GM18511 (cell line): ENCODE measurements at regions not wholly inside any gene's neighbourhood (a gene's known extent, or its start where the extent isn't known, plus 50 kb on each side); places are given as distances from the start of the nearest gene placed in this dataset.

Source experiments
- ATAC-seq: cut with Tn5 transposase; IDR thresholded peaks from one replicate; pipeline ENCODE4 v1.9.1; 2021; ENCODE audit warnings: mild to moderate bottlenecking, moderate library complexity; ENCODE audit not compliant: unreplicated experiment

DNA sequence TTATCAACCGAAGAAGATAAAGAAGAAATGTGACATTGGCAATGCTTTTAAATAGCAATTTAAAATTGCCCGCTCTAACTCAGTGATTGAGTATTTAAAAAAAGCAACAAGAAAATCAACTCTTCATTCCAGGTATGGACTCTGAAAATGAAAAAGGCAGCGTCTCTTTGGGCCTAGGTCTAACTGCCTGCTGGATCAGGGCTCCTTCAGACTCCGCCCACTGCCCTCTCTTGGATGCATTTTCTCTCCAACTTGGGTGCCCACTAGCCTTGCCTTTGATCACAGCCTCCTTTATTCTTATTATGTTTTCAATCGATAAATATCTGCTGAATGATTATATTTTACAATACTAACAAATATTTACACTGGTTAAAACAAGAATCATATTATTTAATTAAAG is 268.9 kb downstream of the MRPL39 start:
- ATAC-seq = no peak

GRCh38 chr21:25334046-25334730 is 273.1 kb downstream of the MRPL39 start:
- ATAC-seq = no peak

GRCh38 chr21:25331286-25331685 is 276.0 kb downstream of the MRPL39 start:
- ATAC-seq = no peak

GRCh38 chr21:25330266-25330665 is 277.0 kb downstream of the MRPL39 start:
- ATAC-seq = no peak

GRCh38 chr21:25329227-25329825 is 278.0 kb downstream of the MRPL39 start:
- ATAC-seq = no peak

- ATAC-seq = no peak
Measured at GRCh38 chr21:25328736-25329135, 278.5 kb downstream of the MRPL39 start.

DNA sequence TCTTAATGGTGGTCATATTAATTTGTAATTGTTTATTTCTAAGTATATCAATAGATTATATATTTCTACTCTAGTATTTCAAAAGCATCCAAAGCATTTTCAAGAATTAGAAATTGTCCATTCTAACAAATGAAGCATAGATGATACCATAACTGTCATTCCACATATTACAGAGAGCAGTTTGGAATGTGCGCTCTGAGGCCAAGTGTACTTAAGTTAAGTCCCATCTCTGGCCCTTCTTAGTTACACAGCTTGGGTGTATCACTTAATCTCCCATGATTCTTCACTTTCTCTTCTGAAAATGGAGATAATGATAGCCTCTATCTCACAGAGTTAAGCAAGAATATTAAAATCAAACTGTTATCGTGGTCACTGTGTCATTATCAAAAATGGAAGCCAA is 281.1 kb downstream of the MRPL39 start:
- ATAC-seq = no peak

DNA sequence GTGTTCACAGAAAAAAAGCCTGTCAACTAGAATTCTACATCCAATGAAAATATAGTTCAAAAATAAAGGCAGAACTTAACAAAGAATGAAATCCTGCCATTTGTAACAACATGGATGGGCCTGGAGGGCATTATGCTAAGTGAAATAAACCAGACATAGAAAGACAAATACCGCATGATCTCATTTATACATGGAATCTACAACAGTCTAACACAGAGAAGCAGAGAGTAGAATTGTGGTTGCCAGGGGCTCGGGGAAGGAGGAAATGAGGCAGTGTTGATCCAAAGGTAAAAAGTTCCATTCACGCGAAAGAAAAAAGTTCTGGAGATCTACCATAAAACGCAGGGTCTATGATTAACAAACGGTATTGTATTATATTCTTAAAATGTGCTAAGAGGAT is 282.6 kb downstream of the MRPL39 start:
- ATAC-seq = no peak

DNA sequence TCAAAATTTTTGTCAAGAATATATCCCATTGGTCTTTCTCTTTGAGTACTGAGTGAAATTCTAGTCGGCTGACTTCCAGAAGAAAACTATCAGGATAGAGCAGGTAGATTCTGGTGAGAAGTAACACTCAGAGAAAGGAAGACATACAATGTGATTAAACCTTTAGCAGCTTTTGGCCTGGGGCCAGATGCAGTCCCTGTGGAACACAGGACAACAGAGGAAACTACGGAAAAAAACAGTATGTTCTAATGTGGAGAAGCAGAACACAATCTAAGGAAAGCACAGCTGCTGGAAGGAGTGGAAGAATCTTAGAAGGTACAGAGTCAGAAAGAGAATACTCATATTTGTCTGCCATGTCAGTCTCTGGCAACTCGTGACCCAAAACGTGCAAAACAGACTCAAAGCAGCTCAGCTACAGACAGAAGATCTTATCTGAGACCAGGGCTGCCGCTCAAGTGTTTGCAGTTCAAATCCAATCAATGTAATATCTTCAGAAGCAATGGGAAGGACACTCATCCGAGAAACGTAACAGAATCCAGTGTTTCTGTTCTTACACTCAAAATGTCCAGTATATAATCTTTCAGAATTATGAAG is 283.8 kb downstream of the MRPL39 start:
- no peak for ATAC-seq

- peak; percentile 58 for ATAC-seq
Measured at GRCh38 chr21:25314247-25314646, 293.0 kb downstream of the MRPL39 start.

GRCh38 chr21:25313829-25314228 is 293.5 kb downstream of the MRPL39 start:
- ATAC-seq = peak; percentile 64

- ATAC-seq = no peak
Measured at GRCh38 chr21:25307489-25307888, 299.8 kb downstream of the MRPL39 start.

DNA sequence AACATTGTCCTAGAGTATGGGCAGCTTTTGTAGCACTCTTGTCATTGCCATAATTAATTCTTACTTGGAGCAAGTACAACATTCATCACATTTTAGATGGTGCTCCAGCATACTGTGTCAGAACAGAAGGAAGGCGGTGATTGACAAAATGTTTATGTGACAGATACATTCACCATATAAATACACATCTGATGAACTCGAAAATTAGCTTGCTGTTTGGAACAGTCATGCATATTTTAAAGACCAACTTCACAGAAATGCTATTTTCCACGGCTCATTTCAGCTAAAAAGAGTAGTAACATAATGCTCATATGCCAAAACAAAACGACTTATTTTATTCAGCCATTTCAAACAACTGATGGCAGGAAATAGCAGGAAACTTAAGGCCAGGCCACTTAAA is 302.7 kb downstream of the MRPL39 start:
- ATAC-seq = no peak

- ATAC-seq = no peak
Measured at GRCh38 chr21:25300632-25301031, 306.6 kb downstream of the MRPL39 start.

DNA sequence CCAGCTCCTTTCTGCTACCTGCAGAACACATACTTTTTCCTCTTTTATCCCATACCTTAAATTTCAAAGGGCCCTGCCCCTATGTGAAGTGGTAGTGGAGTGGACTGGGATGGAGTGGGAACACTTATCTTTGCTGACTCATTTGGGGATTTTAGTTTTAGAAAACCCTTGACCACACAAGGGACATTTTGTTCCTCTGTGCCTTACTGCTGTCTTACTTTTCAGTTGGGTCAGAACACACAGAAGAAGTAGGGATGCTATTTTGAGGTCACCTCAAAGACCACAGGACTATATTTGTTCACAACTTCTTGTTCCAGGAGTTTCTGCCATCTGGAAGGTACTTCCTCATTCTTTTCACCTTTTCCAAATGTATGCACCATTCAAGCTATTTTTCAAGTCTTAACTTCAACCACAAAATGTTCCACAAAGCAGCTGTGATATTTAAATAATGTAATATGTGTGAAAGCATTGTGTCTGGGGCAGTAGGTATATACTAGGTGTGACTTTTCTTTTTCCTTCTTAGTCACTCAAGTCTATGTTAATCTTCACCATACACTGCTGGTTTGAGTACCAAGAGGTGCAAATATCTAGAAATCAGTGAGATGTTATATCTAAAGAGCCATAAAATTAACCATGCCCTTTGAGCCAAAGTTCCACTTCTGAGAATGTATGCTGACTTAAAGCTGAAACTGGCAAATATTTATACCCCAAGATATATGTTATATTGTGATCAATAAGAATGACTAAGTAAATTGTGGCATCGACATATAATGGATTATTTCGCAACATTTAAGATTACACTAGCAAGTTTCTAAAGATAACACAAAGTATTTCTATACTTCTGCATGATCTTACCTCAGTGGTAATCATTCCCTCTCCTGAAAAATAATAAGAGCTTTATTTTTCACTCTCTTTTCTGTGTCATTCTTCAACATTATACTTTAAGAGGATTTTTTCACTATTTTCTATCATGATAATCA is 308.5 kb downstream of the MRPL39 start:
- ATAC-seq = peak; percentile 96

GRCh38 chr21:25297117-25297516 is 310.2 kb downstream of the MRPL39 start:
- ATAC-seq = no peak

DNA sequence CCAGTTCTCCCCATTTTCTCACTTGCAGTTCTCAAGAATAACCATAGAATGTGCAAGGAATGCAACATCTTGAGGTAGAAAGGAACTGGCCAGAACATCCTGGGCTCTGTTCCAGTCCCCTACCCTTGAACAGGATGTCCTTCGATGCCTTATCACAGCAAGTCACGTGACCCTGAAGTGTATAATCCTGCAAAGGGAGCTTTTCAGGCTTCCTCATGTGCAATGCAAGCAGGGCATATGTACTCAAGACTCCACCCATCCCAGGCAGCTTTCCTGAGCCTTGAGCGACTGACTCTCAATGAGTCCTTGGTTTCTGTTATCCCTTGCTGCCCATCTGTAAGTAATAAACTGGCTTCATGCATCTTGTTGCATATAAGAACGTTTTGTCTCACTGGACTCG is 311.0 kb downstream of the MRPL39 start:
- ATAC-seq = no peak

DNA sequence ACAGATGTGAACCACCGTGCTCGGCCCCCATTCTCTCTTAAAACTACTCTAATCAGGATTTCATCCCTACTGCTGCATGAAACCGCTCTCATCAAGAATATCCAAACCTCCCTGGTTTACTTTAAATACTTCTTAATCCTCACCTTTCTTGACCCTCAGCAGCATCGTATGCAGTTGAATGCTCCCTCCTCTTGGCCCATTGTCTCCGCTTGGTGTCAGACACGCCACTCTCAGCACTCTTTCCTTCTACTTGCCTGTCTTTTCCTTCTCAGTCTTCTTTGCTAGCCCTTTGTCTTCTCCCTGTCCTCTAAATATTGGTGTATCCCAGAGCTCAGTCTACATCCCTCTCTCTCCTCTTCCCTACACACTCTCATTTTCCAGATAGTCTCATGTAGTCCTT is 314.9 kb downstream of the MRPL39 start:
- ATAC-seq = no peak

DNA sequence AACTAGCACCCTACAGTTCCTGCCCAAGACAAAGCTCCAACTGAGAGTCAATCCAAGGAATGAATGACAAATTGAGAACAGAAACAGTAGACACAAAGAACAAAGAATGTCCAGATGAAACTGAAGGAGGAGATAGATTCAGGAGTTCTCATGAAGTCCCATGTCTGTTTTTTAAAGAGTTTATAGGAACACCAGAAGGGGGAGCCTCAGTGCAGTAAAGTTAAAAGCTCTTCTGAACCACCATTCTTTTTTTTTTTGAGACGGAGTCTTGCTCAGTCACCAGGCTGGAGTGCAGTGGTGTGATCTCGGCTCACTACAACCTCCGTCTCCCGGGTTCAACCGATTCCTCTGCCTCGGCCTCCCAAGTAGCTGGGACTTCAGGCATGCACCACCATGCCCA is 323.6 kb downstream of the MRPL39 start:
- ATAC-seq = no peak

- ATAC-seq = no peak
Measured at GRCh38 chr21:25281134-25281533, 326.1 kb downstream of the MRPL39 start.

DNA sequence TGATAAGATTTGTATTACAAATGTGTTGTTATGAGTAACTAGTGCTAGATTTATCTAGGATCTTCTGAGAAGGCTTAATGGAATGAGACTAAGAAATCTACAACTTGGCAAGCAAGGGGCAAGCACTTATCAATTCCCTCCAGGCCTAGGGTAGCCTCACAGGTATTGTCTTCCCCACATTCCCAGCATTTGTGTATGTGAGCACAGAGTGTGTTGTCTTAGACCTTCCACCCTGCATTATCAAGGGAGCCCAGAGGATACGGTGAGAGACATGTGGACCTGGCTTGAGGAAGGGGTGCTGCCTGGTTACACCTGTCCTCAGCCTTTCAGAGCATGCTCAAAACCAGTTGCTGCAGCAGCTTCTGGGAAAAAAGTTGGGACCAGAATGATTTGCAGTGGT is 327.2 kb downstream of the MRPL39 start:
- ATAC-seq = no peak
